B cell (primary cell): ENCODE measurements at regions not wholly inside any gene's neighbourhood (a gene's known extent, or its start where the extent isn't known, plus 50 kb on each side); places are given as distances from the start of the nearest gene placed in this dataset.

Source experiments
- ATAC-seq: fragments of 200-7000 bp; cut with Tn5 transposase; one replicate; pipeline ENCODE4 v1.10.0; 2021; ENCODE audit warnings: low read depth, mild to moderate bottlenecking, moderate number of reproducible peaks, moderate library complexity
- CTCF ChIA-PET: fragments of 350-600 bp; sonication (Branson Sonifier 250); formaldehyde crosslinking; loops from one replicate; lab custom pipeline; 2021; ENCODE audit warnings: antibody characterized with exemption, inconsistent platforms; lab: Charles Lee
- POLR2A ChIA-PET: fragments of 350-600 bp; sonication (Branson Sonifier 250); formaldehyde crosslinking; loops from one replicate; lab custom pipeline; 2021; ENCODE audit warnings: antibody characterized with exemption; lab: Charles Lee
- DNase-seq: peaks from one replicate; pipeline ENCODE4 v3.0.0; 2013
- H2AFZ ChIP-seq: 2 replicates; pipeline ENCODE4 v1.6.1; 2012; ENCODE audit warnings: mild to moderate bottlenecking, low read depth, low read length; ENCODE audit not compliant: insufficient read depth, poor library complexity, severe bottlenecking
- H3K27ac ChIP-seq, 2 donors: 1 replicate in 1 of 2; 2 replicates in 1 of 2; pipeline ENCODE4 v1.5.1; 2012 to 2013; ENCODE audit warnings: low read length in 2 of 2, mild to moderate bottlenecking in 2 of 2, moderate library complexity in 1 of 2
- H3K27me3 ChIP-seq, 4 experiments: fragments of 200-600 bp in 1 of 4; sonication (generic) in 1 of 4; replicated peaks in 1 of 4; 1 replicate in 2 of 4; 2 replicates in 2 of 4; pipeline versions ENCODE4 v1.6.1 to v1.7.0; 2013 to 2016; ENCODE audit warnings: low read length in 3 of 4, mild to moderate bottlenecking in 2 of 4, mixed read lengths in 1 of 4, moderate library complexity in 1 of 4; ENCODE audit not compliant: insufficient read depth in 4 of 4, control insufficient read depth in 3 of 4; ENCODE audit errors: control extremely low read depth in 1 of 4
- H3K36me3 ChIP-seq, 2 experiments: replicated peaks in 1 of 2; 1 replicate in 1 of 2; 2 replicates in 1 of 2; pipeline versions ENCODE4 v1.6.1 to v1.7.1; 2013; ENCODE audit warnings: low read length in 1 of 2; ENCODE audit not compliant: insufficient read depth in 2 of 2, control insufficient read depth in 1 of 2; ENCODE audit errors: control extremely low read depth in 1 of 2, extremely low read depth in 1 of 2
- H3K4me1 ChIP-seq, 2 donors: fragments of 200-600 bp in 1 of 2; sonication (generic) in 1 of 2; 1 replicate in 1 of 2; 2 replicates in 1 of 2; pipeline versions ENCODE4 v1.5.1 to v1.6.1; 2013 to 2017; ENCODE audit warnings: low read length in 2 of 2; ENCODE audit not compliant: control insufficient read depth in 2 of 2, insufficient read depth in 2 of 2
- H3K4me2 ChIP-seq: replicated peaks from 2 replicates; pipeline ENCODE3; 2012; ENCODE audit warnings: mild to moderate bottlenecking, low read depth, low read length; ENCODE audit not compliant: poor library complexity, severe bottlenecking
- H3K4me3 ChIP-seq, 5 experiments: fragments of 200-600 bp in 1 of 5; sonication (generic) in 1 of 5; 1 replicate in 3 of 5; 2 replicates in 2 of 5; pipeline versions ENCODE4 v1.5.1 to v1.7.0; 2011 to 2016; ENCODE audit warnings: low read length in 4 of 5, mild to moderate bottlenecking in 4 of 5, low read depth in 2 of 5, control low read depth in 1 of 5, moderate library complexity in 1 of 5; ENCODE audit not compliant: insufficient read depth in 1 of 5; ENCODE audit errors: control extremely low read depth in 1 of 5, extremely low read depth in 1 of 5
- H3K79me2 ChIP-seq: fragments of 200-600 bp; sonication (generic); one replicate; pipeline ENCODE4 v1.6.0; 2016; ENCODE audit warnings: low read length; ENCODE audit not compliant: control insufficient read depth, insufficient read depth
- H3K9ac ChIP-seq: fragments of 200-600 bp; sonication (generic); 2 replicates; pipeline ENCODE4 v1.6.1; 2017; ENCODE audit warnings: mild to moderate bottlenecking, low read length, moderate library complexity
- H3K9me3 ChIP-seq, 3 donors: one replicate each; pipeline versions ENCODE4 v1.6.1 to v1.7.1; 2013; ENCODE audit warnings: low read length in 2 of 3; ENCODE audit not compliant: control insufficient read depth in 2 of 3, insufficient read depth in 1 of 3; ENCODE audit errors: control extremely low read depth in 1 of 3
- H4K20me1 ChIP-seq: 2 replicates; pipeline ENCODE4 v1.6.0; 2012; ENCODE audit warnings: mild to moderate bottlenecking, low read length; ENCODE audit not compliant: insufficient read depth, control insufficient read depth, poor library complexity, severe bottlenecking
- H3K27ac Mint-ChIP-seq: one replicate; pipeline ENCODE4 v1.8.0; 2021; ENCODE audit warnings: mixed read lengths
- H3K27me3 Mint-ChIP-seq: one replicate; pipeline ENCODE4 v1.8.0; 2021; ENCODE audit warnings: mixed read lengths
- H3K4me1 Mint-ChIP-seq: one replicate; pipeline ENCODE4 v1.8.0; 2021; ENCODE audit warnings: mixed read lengths
- H3K4me3 Mint-ChIP-seq: one replicate; pipeline ENCODE4 v1.8.0; 2021; ENCODE audit warnings: mixed read lengths
- H3K9me3 Mint-ChIP-seq: one replicate; pipeline ENCODE4 v1.8.0; 2022; ENCODE audit warnings: mixed read lengths; ENCODE audit not compliant: insufficient read depth
- CTCF ChIP-seq: fragments of 200-600 bp; IDR thresholded peaks from one replicate; pipeline ENCODE4 v1.8.0; 2022; ENCODE audit warnings: antibody characterized with exemption, mild to moderate bottlenecking
- EZH2 ChIP-seq: IDR thresholded peaks from 2 replicates; pipeline ENCODE4 v1.6.1; 2012; ENCODE audit warnings: borderline replicate concordance, low read depth, mild to moderate bottlenecking, moderate library complexity, low read length; ENCODE audit not compliant: insufficient read depth, poor library complexity, severe bottlenecking
- WGBS: methylation state at CpG from one replicate; pipeline ENCODE4 v1.1.5; 2013; ENCODE audit warnings: missing lambda C conversion rate; ENCODE audit not compliant: insufficient coverage; 5-methylcytosine and 5-hydroxymethylcytosine counted together
- intact Hi-C: fragments of 100-400 bp; cut with micrococcal nuclease; formaldehyde crosslinking; loops from one replicate; pipeline ENCODE4 v1.10.0; 2022

- Mint-ChIP-seq H3K4me1 (peaks cover 12% of the 10 kb centered on the region), H3K27ac (no peak overlapping the region), H3K9me3 (no peaks in the 10 kb centered on the region), H3K4me3 (no peak overlapping the region), H3K27me3 (no peaks in the 10 kb centered on the region)
- H4K20me1 ChIP-seq, result no peaks in the 10 kb centered on the region
- TF ChIP-seq CTCF, result no peak
- no peak for TF ChIP-seq EZH2
- H3K4me3 ChIP-seq, result no peak overlapping the region
- H3K27me3 ChIP-seq, result no peaks in the 10 kb centered on the region
- no peak overlapping the region for H3K4me2 ChIP-seq
- no peak overlapping the region for H2AFZ ChIP-seq
- intact Hi-C loops, result no loop called here
- DNase-seq, result no peak
- ChIA-PET CTCF (interaction anchor here (1.2 kb wide), 1 partner anchor 31 kb away, joined by 3 read pairs; no protein-coding TSS in a partner anchor), POLR2A (no interaction called here)
- H3K36me3 ChIP-seq, result no peaks in the 10 kb centered on the region
- H3K79me2 ChIP-seq, result peaks cover 10% of the 10 kb centered on the region
- 86% methylated on average over 3 of the region's 3 CpGs for WGBS
- no peak overlapping the region for H3K9ac ChIP-seq
- H3K9me3 ChIP-seq, result peaks cover 2 to 4% (median 3%) of the 10 kb centered on the region in 3 donors
- no peak overlapping the region for H3K27ac ChIP-seq
- no peak for ATAC-seq
- peaks cover 0 to 9% of the 10 kb centered on the region in 2 donors for H3K4me1 ChIP-seq
Measured at GRCh38 chr5:122673343-122673742, 101.5 kb upstream of the SNX2 start.

- no peaks in the 10 kb centered on the region for H3K27me3 ChIP-seq
- H3K79me2 ChIP-seq, result peaks cover 10% of the 10 kb centered on the region
- no peak overlapping the region for H3K4me3 ChIP-seq
- H2AFZ ChIP-seq, result no peak overlapping the region
- ATAC-seq (no peak), DNase-seq (no peak)
- Mint-ChIP-seq H3K27ac (no peak overlapping the region), H3K27me3 (no peaks in the 10 kb centered on the region), H3K4me1 (peaks cover 8% of the 10 kb centered on the region), H3K9me3 (no peaks in the 10 kb centered on the region), H3K4me3 (no peak overlapping the region)
- no peak overlapping the region for H3K9ac ChIP-seq
- peaks cover 2 to 4% (median 3%) of the 10 kb centered on the region in 3 donors for H3K9me3 ChIP-seq
- peaks cover 0 to 9% of the 10 kb centered on the region in 2 donors for H3K4me1 ChIP-seq
- no peak overlapping the region for H3K4me2 ChIP-seq
- TF ChIP-seq EZH2, result no peak
- no peak for TF ChIP-seq CTCF
- POLR2A ChIA-PET, result no interaction called here
- H4K20me1 ChIP-seq, result no peaks in the 10 kb centered on the region
- WGBS, result no CpG with 5 or more reads among the region's 1 CpG
- CTCF ChIA-PET, result no interaction called here
- H3K27ac ChIP-seq, result no peak overlapping the region
- H3K36me3 ChIP-seq, result no peaks in the 10 kb centered on the region
- intact Hi-C loops, result loop anchor here (2.0 kb wide), 1 partner anchor 14 kb away; no protein-coding TSS in a partner anchor
Measured at GRCh38 chr5:122674385-122674784, 100.5 kb upstream of the SNX2 start.
